OCI-LY3 (cell line): ENCODE measurements at regions not wholly inside any gene's neighbourhood (a gene's known extent, or its start where the extent isn't known, plus 50 kb on each side); places are given as distances from the start of the nearest gene placed in this dataset.

Experiments
- EZH2phosphoT487 ChIP-seq: fragments of 200-600 bp; shearing (Covaris generic); IDR thresholded peaks from 2 replicates; pipeline ENCODE4 v1.6.1; 2018; ENCODE audit warnings: antibody characterized with exemption, mixed run types, low read depth
- TF ChIP-seq, protein P1 (sequence below): fragments of 200-600, 300-600 bp; sonication (generic); IDR thresholded peaks from 2 replicates; pipeline ENCODE4 v1.5.1; 2014; ENCODE audit warnings: antibody characterized with exemption, low read length, low read depth

DNA sequence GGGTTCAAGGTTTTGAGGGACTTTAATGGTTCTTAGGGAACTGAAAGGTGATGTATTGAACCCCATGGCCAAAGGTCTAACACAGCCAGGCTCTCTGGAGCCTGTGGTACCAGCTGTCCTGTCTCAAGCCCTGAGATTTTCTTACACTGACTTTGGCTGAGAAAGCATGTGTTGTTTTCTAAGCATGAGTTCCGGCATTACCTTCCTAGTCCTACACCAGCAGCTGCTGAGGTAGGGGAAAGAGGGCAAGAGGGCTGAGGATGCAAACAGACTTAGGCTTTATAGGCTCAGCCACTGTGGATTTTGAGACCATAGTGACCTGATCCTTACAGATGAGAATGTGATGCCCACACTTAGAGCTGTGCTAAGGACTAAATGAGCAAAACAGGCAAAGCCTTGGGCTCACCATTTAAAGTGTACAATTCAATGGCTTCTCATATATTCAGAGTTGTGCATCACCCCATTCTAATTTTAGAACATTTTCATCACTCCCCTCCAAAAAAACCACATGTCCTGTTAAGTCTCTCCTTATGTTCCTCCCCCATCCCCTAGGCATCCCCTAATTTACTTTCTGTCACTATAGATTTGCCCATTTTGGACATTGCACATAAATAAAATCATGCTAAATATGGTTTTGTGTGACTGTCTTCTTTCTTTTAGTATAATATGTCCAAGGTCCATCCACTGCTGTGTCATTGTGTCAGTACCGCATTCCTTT is 99.7 kb upstream of the OTOS start:
- TF ChIP-seq, protein P1, sequence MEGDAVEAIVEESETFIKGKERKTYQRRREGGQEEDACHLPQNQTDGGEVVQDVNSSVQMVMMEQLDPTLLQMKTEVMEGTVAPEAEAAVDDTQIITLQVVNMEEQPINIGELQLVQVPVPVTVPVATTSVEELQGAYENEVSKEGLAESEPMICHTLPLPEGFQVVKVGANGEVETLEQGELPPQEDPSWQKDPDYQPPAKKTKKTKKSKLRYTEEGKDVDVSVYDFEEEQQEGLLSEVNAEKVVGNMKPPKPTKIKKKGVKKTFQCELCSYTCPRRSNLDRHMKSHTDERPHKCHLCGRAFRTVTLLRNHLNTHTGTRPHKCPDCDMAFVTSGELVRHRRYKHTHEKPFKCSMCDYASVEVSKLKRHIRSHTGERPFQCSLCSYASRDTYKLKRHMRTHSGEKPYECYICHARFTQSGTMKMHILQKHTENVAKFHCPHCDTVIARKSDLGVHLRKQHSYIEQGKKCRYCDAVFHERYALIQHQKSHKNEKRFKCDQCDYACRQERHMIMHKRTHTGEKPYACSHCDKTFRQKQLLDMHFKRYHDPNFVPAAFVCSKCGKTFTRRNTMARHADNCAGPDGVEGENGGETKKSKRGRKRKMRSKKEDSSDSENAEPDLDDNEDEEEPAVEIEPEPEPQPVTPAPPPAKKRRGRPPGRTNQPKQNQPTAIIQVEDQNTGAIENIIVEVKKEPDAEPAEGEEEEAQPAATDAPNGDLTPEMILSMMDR = no peak
- no peak for TF ChIP-seq EZH2phosphoT487
